ENCODE measurements at regions not wholly inside any gene's neighbourhood (a gene's known extent, or its start where the extent isn't known, plus 50 kb on each side); places are given as distances from the start of the nearest gene placed in this dataset.

DNA sequence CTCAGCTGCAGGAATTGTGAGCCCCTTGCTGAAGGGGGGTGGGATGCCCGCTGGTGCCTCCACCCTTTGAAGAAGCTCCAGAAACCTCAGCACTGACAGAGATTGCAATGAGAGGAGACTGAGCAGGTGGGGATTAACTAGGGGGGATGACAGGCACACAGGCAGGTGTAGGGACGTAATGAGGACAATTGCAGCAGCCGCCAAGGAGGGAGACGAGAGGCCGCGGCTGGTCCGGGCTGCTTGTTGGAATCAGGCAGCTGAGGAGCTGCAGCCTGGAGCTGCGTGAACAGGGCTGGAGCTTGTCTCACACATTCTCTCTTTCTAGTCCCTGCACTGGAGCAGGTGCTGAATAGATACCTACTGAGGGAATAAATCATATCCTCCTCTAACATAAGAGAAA, 122.0 kb upstream of the TCERG1L start:
- Histone ChIP-seq H3K4me2 (ENCODE audit: low read length) (no peak overlapping the region), H3K9ac (ENCODE audit: low read length) (no peak overlapping the region), H3K9me3 (ENCODE audit: low read length) (no peaks in the 10 kb centered on the region), H3F3A (ENCODE audit: low read length, unreplicated experiment) (no peaks in the 10 kb centered on the region), H3K9me2 (replicated peaks; ENCODE audit: low read length) (no peaks in the 10 kb centered on the region), H3K4me1 (ENCODE audit: insufficient read depth, low read length) (no peaks in the 10 kb centered on the region), H2AFZ (ENCODE audit: low read length) (no peak overlapping the region), H3K27ac (ENCODE audit: low read length) (no peak overlapping the region), H3K4me3 (ENCODE audit: low read length) (no peak overlapping the region), H3K36me3 (ENCODE audit: low read depth, low read length) (no peaks in the 10 kb centered on the region), H4K20me1 (ENCODE audit: low read length) (no peaks in the 10 kb centered on the region), H3K79me2 (ENCODE audit: low read length) (no peaks in the 10 kb centered on the region), H3K27me3 (ENCODE audit: low read length) (peaks cover 59% of the 10 kb centered on the region)
- DNase-seq (no peak), ATAC-seq (no peak)
- POLR2A ChIA-PET (ENCODE audit: unreplicated experiment) = no interaction called here
- TF ChIP-seq EZH2phosphoT487 (IDR thresholded peaks at IDR 0.05; ENCODE audit: borderline replicate concordance, low read length) (no peak), CTCF (conservative IDR thresholded peaks at IDR 0.05; ENCODE audit: low read depth, low read length) (no peak), EZH2 (IDR thresholded peaks at IDR 0.05; ENCODE audit: low read length, unreplicated experiment) (no peak)
- CTCF ChIA-PET = no interaction called here
- intact Hi-C loops (cut with micrococcal nuclease) = no loop called here
- no TSS peak for BruUV-seq (replicated peaks)

DNA sequence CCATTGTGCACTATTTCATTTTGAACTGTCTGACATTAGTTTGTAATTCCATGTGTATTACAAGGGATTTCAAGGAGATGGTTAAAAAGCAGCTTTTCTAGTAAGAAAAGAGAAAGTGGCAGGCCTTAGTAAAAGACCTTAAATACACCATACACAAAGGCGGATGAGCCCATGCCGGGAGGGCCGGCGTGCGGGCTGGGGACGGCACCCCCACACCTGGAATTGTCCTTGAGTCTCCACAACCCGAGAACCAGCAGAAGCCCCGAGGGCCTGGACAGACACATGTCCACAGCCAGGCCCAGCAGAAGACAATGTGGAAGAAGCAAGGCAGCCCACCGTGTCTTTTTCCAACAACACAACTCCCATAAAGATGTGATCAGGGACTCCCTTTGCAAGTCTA, 123.7 kb upstream of the TCERG1L start:
- no peak for DNase-seq
- Histone ChIP-seq H3K36me3 (ENCODE audit: low read depth, low read length) (no peaks in the 10 kb centered on the region), H3K27ac (ENCODE audit: low read length) (no peak overlapping the region), H3K9me2 (replicated peaks; ENCODE audit: low read length) (no peaks in the 10 kb centered on the region), H4K20me1 (ENCODE audit: low read length) (no peaks in the 10 kb centered on the region), H3K27me3 (ENCODE audit: low read length) (peaks cover 66% of the 10 kb centered on the region), H2AFZ (ENCODE audit: low read length) (no peak overlapping the region), H3K4me2 (ENCODE audit: low read length) (no peak overlapping the region), H3K9ac (ENCODE audit: low read length) (no peak overlapping the region), H3K4me3 (ENCODE audit: low read length) (no peak overlapping the region), H3F3A (ENCODE audit: low read length, unreplicated experiment) (no peaks in the 10 kb centered on the region), H3K4me1 (ENCODE audit: insufficient read depth, low read length) (no peaks in the 10 kb centered on the region), H3K79me2 (ENCODE audit: low read length) (no peaks in the 10 kb centered on the region), H3K9me3 (ENCODE audit: low read length) (no peaks in the 10 kb centered on the region)
- ATAC-seq = no peak
- ChIA-PET CTCF (no interaction called here), POLR2A (ENCODE audit: unreplicated experiment) (no interaction called here)
- TF ChIP-seq EZH2phosphoT487 (IDR thresholded peaks at IDR 0.05; ENCODE audit: borderline replicate concordance, low read length) (no peak), CTCF (conservative IDR thresholded peaks at IDR 0.05; ENCODE audit: low read depth, low read length) (no peak), EZH2 (IDR thresholded peaks at IDR 0.05; ENCODE audit: low read length, unreplicated experiment) (no peak)
- intact Hi-C loops (cut with micrococcal nuclease) = no loop called here
- BruUV-seq (replicated peaks) = no TSS peak

- CTCF ChIA-PET = no interaction called here
- TF ChIP-seq EZH2phosphoT487 (IDR thresholded peaks at IDR 0.05; ENCODE audit: borderline replicate concordance, low read length) (no peak), CTCF (conservative IDR thresholded peaks at IDR 0.05; ENCODE audit: low read depth, low read length) (no peak), EZH2 (IDR thresholded peaks at IDR 0.05; ENCODE audit: low read length, unreplicated experiment) (no peak)
- H2AFZ ChIP-seq (ENCODE audit: low read length) = no peak overlapping the region
- no peak overlapping the region for H3K4me3 ChIP-seq (ENCODE audit: low read length)
- no peak overlapping the region for H3K4me2 ChIP-seq (ENCODE audit: low read length)
- H3K4me1 ChIP-seq (ENCODE audit: insufficient read depth, low read length) = no peaks in the 10 kb centered on the region
- H3K9me3 ChIP-seq (ENCODE audit: low read length) = no peaks in the 10 kb centered on the region
- ATAC-seq = no peak
- H3K9ac ChIP-seq (ENCODE audit: low read length) = no peak overlapping the region
- peaks cover 63% of the 10 kb centered on the region for H3K27me3 ChIP-seq (ENCODE audit: low read length)
- H4K20me1 ChIP-seq (ENCODE audit: low read length) = no peaks in the 10 kb centered on the region
- H3F3A ChIP-seq (ENCODE audit: low read length, unreplicated experiment) = no peaks in the 10 kb centered on the region
- no peaks in the 10 kb centered on the region for H3K36me3 ChIP-seq (ENCODE audit: low read depth, low read length)
- POLR2A ChIA-PET (ENCODE audit: unreplicated experiment) = no interaction called here
- intact Hi-C loops (cut with micrococcal nuclease) = no loop called here
- no peaks in the 10 kb centered on the region for H3K79me2 ChIP-seq (ENCODE audit: low read length)
- no peak overlapping the region for H3K27ac ChIP-seq (ENCODE audit: low read length)
- BruUV-seq (replicated peaks) = no TSS peak
- peak; percentile 19 for DNase-seq
- no peaks in the 10 kb centered on the region for H3K9me2 ChIP-seq (replicated peaks; ENCODE audit: low read length)
Observed at GRCh38 chr10:131435760-131436457, 124.4 kb upstream of the TCERG1L start.
